MM.1S (cell line): ENCODE measurements at regions not wholly inside any gene's neighbourhood (a gene's known extent, or its start where the extent isn't known, plus 50 kb on each side); places are given as distances from the start of the nearest gene placed in this dataset.

Experiments used
- EZH2 ChIP-seq: fragments of 300-600 bp; sonication (generic); optimal IDR thresholded peaks from 2 replicates; pipeline ENCODE3; 2017; ENCODE audit warnings: low read depth, mild to moderate bottlenecking, antibody characterized with exemption, low read length, mixed read lengths
- EZH2phosphoT487 ChIP-seq: fragments of 300-600 bp; sonication (generic); IDR thresholded peaks from 2 replicates; pipeline ENCODE4 v1.6.1; 2018; ENCODE audit warnings: antibody characterized with exemption, low read length
- TF ChIP-seq, protein P1 (sequence below): fragments of 300-600 bp; sonication (generic); IDR thresholded peaks from 2 replicates; pipeline ENCODE4 v1.5.1; 2016; ENCODE audit warnings: antibody characterized with exemption, low read length, mixed read lengths

DNA sequence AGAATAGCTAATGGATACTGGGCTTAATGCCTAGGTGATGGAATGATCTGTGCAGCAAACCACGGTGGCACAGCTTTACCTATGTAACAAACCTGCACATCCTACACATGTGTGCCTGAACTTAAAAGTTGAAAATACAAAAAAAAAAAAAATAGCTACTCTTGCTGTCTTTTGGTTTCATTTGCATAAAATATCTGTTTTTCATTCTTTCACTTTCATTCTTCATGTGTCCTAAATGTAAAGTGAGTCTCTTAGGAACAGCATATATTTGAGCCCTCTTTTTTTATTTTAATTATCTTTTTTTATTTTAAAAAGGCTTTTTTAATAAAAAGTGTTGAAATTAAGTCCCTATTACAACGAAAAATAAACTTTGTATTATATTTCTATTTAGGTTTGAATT lies 836.1 kb upstream of the KCND2 start:
- TF ChIP-seq, protein P1, sequence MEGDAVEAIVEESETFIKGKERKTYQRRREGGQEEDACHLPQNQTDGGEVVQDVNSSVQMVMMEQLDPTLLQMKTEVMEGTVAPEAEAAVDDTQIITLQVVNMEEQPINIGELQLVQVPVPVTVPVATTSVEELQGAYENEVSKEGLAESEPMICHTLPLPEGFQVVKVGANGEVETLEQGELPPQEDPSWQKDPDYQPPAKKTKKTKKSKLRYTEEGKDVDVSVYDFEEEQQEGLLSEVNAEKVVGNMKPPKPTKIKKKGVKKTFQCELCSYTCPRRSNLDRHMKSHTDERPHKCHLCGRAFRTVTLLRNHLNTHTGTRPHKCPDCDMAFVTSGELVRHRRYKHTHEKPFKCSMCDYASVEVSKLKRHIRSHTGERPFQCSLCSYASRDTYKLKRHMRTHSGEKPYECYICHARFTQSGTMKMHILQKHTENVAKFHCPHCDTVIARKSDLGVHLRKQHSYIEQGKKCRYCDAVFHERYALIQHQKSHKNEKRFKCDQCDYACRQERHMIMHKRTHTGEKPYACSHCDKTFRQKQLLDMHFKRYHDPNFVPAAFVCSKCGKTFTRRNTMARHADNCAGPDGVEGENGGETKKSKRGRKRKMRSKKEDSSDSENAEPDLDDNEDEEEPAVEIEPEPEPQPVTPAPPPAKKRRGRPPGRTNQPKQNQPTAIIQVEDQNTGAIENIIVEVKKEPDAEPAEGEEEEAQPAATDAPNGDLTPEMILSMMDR: no peak
- TF ChIP-seq EZH2 (no peak), EZH2phosphoT487 (no peak)
